K562 (cell line): ENCODE measurements at regions not wholly inside any gene's neighbourhood (a gene's known extent, or its start where the extent isn't known, plus 50 kb on each side); places are given as distances from the start of the nearest gene placed in this dataset.

ENCODE experiments used
- ATAC-seq: fragments of 200-7000 bp; cut with Tn5 transposase; 3 replicates; pipeline ENCODE4 v1.9.1; 2020; ENCODE audit warnings: moderate library complexity
- BruUV-seq: library from RNA; stranded (reverse); fragments of 400-500 nt; replicated peaks from 2 replicates; lab custom pipeline; 2021; lab: Mats Ljungman, UMichigan
- CTCF ChIA-PET: fragments of 300-600 bp; formaldehyde crosslinking; extraction: SDS; loops from one replicate; lab custom pipeline; 2021; ENCODE audit warnings: low intra/inter-chr PET ratio; lab: Yijun Ruan, JAX
- POLR2A ChIA-PET: fragments of 300-600, 350-650 bp; sonication (Branson Sonifier 250); formaldehyde crosslinking; extraction: SDS; loops from one replicate; lab custom pipeline; 2021; ENCODE audit warnings: antibody characterized with exemption, inconsistent platforms; lab: Yijun Ruan, JAX
- DNase-seq, 4 experiments: peaks; one replicate each; pipeline versions ENCODE4 v3.0.0 to v3.0.0-alpha.2; 2011 to 2018; ENCODE audit warnings: low spot score in 3 of 4, mixed read lengths in 3 of 4; ENCODE audit errors: extremely low read depth in 1 of 4
- FAIRE-seq: peaks from 2 replicates; lab custom pipeline; 2011; peaks lifted over from hg19 to GRCh38; lab: Jason Lieb, UNC
- H2AFZ ChIP-seq: 2 replicates; pipeline ENCODE4 v1.6.0; 2011; ENCODE audit warnings: low read depth, low read length, control low read depth, inconsistent platforms
- H3K27ac ChIP-seq: fragments of 200-600 bp; 3 replicates; pipeline ENCODE4 v1.8.0; 2011; ENCODE audit warnings: low read depth, mild to moderate bottlenecking, control low read depth, inconsistent platforms, low read length, moderate library complexity, mixed read lengths; ENCODE audit errors: extremely low read depth
- H3K27me3 ChIP-seq, 2 experiments: fragments of 300-600 bp in 1 of 2; 2 replicates in 1 of 2; 3 replicates in 1 of 2; pipeline versions ENCODE4 v1.6.0 to v1.8.0; 2011; ENCODE audit warnings: inconsistent platforms in 2 of 2, low read length in 2 of 2, mild to moderate bottlenecking in 1 of 2, mixed read lengths in 1 of 2, moderate library complexity in 1 of 2; ENCODE audit not compliant: control insufficient read depth in 2 of 2, insufficient read depth in 2 of 2
- H3K36me3 ChIP-seq: fragments of 300-600 bp; 3 replicates; pipeline ENCODE4 v1.8.0; 2011; ENCODE audit warnings: mild to moderate bottlenecking, low read length, inconsistent platforms; ENCODE audit not compliant: control insufficient read depth, insufficient read depth
- H3K4me1 ChIP-seq, 2 experiments: fragments of 200-600 bp in 1 of 2; replicated peaks in 1 of 2; 2 replicates in 1 of 2; 3 replicates in 1 of 2; pipeline versions ENCODE4 v1.5.1 to v1.8.0; 2011; ENCODE audit warnings: inconsistent platforms in 2 of 2, low read length in 2 of 2, mild to moderate bottlenecking in 1 of 2, mixed read lengths in 1 of 2, moderate library complexity in 1 of 2; ENCODE audit not compliant: control insufficient read depth in 2 of 2, insufficient read depth in 2 of 2
- H3K4me2 ChIP-seq: 2 replicates; pipeline ENCODE4 v1.6.1; 2011; ENCODE audit warnings: low read length, control low read depth, inconsistent platforms, mixed read lengths; ENCODE audit not compliant: insufficient read depth
- H3K4me3 ChIP-seq: fragments of 200-600 bp; sonication (generic), shearing (Covaris generic); 2 replicates; pipeline ENCODE4 v1.5.1; 2016; ENCODE audit warnings: control low read depth, inconsistent platforms
- H3K79me2 ChIP-seq: fragments of 200-600 bp; 3 replicates; pipeline ENCODE4 v1.8.0; 2011; ENCODE audit warnings: low read length, inconsistent platforms; ENCODE audit not compliant: control insufficient read depth, insufficient read depth
- H3K9ac ChIP-seq, 2 experiments: 2 replicates each; pipeline versions ENCODE4 v1.6.0 to v1.6.1; 2011; ENCODE audit warnings: low read depth in 2 of 2, low read length in 2 of 2, control low read depth in 1 of 2, inconsistent platforms in 1 of 2, mild to moderate bottlenecking in 1 of 2, mixed read lengths in 1 of 2; ENCODE audit not compliant: insufficient read depth in 1 of 2
- H3K9me1 ChIP-seq: one replicate; pipeline ENCODE4 v1.6.0; 2011; ENCODE audit warnings: inconsistent platforms, mild to moderate bottlenecking, low read length, moderate library complexity; ENCODE audit not compliant: control insufficient read depth, insufficient read depth
- H3K9me3 ChIP-seq: replicated peaks from 2 replicates; pipeline ENCODE4 v1.5.1; 2011; ENCODE audit warnings: low read depth, low read length, inconsistent platforms; ENCODE audit not compliant: control insufficient read depth, insufficient read depth
- H4K20me1 ChIP-seq: replicated peaks from 2 replicates; pipeline ENCODE4 v1.6.1; 2011; ENCODE audit warnings: low read length, inconsistent platforms, mixed read lengths; ENCODE audit not compliant: control insufficient read depth, insufficient read depth
- HMGN3 ChIP-seq: IDR thresholded peaks from 2 replicates; pipeline ENCODE4 v1.6.1; 2011; ENCODE audit warnings: borderline replicate concordance, low read depth, mild to moderate bottlenecking, mixed read lengths, low read length; ENCODE audit not compliant: insufficient read length; ENCODE audit errors: extremely low read depth
- MTA2 ChIP-seq: fragments of 450-650 bp; IDR thresholded peaks from 2 replicates; pipeline ENCODE4 v1.6.1; 2016; ENCODE audit warnings: low read depth
- MXI1 ChIP-seq: IDR thresholded peaks from 2 replicates; pipeline ENCODE4 v1.6.1; 2011; ENCODE audit warnings: low read depth, mild to moderate bottlenecking, improper control_type of control experiment, low read length
- NCOA2 ChIP-seq, 2 experiments: fragments of 450-650 bp; IDR thresholded peaks; 2 replicates each; pipeline ENCODE4 v1.6.1; 2018; ENCODE audit warnings: mild to moderate bottlenecking in 2 of 2, moderate library complexity in 1 of 2; ENCODE audit not compliant: partially characterized antibody in 2 of 2
- NFE2L1 ChIP-seq: fragments of 450-650 bp; IDR thresholded peaks from 2 replicates; pipeline ENCODE4 v1.6.1; 2016; ENCODE audit warnings: missing genetic modification characterization, low read depth, mild to moderate bottlenecking, missing compliant biosample characterization, moderate library complexity, borderline replicate concordance
- NFXL1 ChIP-seq: fragments of 450-650 bp; formaldehyde crosslinking; IDR thresholded peaks from 2 replicates; pipeline ENCODE4 v1.4.0; 2021; ENCODE audit warnings: mild to moderate bottlenecking
- PHB2 ChIP-seq: fragments of 450-650 bp; IDR thresholded peaks from 2 replicates; pipeline ENCODE4 v1.6.1; 2017; ENCODE audit warnings: low read depth
- RBM15 ChIP-seq: fragments of 200-400 bp; formaldehyde crosslinking; IDR thresholded peaks from 2 replicates; pipeline ENCODE4 v1.6.1; 2018; ENCODE audit warnings: mild to moderate bottlenecking, low read length, moderate library complexity; ENCODE audit not compliant: insufficient read depth
- RUNX1 ChIP-seq: sonication (generic); IDR thresholded peaks from 2 replicates; pipeline ENCODE4 v1.6.1; 2016; ENCODE audit warnings: antibody characterized with exemption, low read depth
- SAFB2 ChIP-seq: fragments of 200-400 bp; formaldehyde crosslinking; IDR thresholded peaks from 2 replicates; pipeline ENCODE4 v1.6.1; 2018; ENCODE audit warnings: borderline replicate concordance, low read length, low read depth, moderate library complexity; ENCODE audit not compliant: severe bottlenecking
- SNIP1 ChIP-seq: fragments of 450-650 bp; IDR thresholded peaks from 2 replicates; pipeline ENCODE4 v1.7.1; 2017; ENCODE audit warnings: low read depth, mild to moderate bottlenecking
- STAT5A ChIP-seq: IDR thresholded peaks from 2 replicates; pipeline ENCODE4 v1.6.1; 2012; ENCODE audit warnings: low read length, inconsistent platforms, borderline replicate concordance
- ZHX1 ChIP-seq: fragments of 150-350 bp; conservative IDR thresholded peaks from 2 replicates; pipeline ENCODE4 v1.6.1; 2014; ENCODE audit warnings: low read length
- WGBS: fragments of 100-300 bp; shearing (Covaris generic); methylation state at CpG from one replicate; pipeline ENCODE4 v1.1.6; 2016; ENCODE audit warnings: low coverage, mixed read lengths; ENCODE audit not compliant: insufficient coverage; ENCODE audit errors: missing lambda C conversion rate; 5-methylcytosine and 5-hydroxymethylcytosine counted together
- in situ Hi-C: fragments of 300-500 bp; cut with MboI; formaldehyde crosslinking; loops from 4 replicates; pipeline ENCODE4 v1.15.0; 2018; ENCODE audit warnings: inconsistent platforms, mixed read lengths
- intact Hi-C: fragments of 100-400 bp; cut with micrococcal nuclease; formaldehyde crosslinking; loops from 2 replicates; pipeline ENCODE4 v1.14.2; 2022
- TF ChIP-seq, protein P1 (sequence below), 3 experiments: IDR thresholded peaks in 2 of 3; conservative IDR thresholded peaks in 1 of 3; 2 replicates each; pipeline ENCODE4 v1.5.1; 2011 to 2012; ENCODE audit warnings: low read length in 3 of 3, mild to moderate bottlenecking in 3 of 3, control low read depth in 2 of 3, improper control_type of control experiment in 1 of 3, inconsistent platforms in 1 of 3, low read depth in 1 of 3, mixed read lengths in 1 of 3, moderate library complexity in 1 of 3; ENCODE audit not compliant: insufficient read depth in 2 of 3

DNA sequence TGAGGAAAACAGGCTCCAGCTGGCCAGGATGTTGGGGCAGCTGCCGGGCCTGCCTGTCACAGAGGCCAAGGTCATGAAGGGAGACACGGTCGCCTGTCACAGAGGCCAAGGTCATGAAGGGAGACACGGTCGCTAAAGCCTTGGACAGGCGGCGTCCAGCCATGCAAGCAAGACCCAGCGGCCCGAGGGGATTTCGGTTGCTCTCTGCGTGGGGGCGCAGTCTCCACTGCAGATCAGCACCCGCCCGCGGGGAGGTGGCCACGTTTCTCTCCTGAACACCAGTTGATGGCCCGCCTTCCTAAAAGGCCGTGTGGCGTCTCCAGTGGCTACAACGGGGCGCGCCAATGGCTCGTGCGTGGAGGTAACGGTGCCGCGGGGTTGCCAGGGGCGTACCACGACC, 67.0 kb upstream of the PCGF5 start:
- CTCF ChIA-PET = no interaction called here
- no peak for DNase-seq
- peaks cover 0 to 6% of the 10 kb centered on the region in 2 experiments; a peak in 2 of 5 replicates for H3K4me1 ChIP-seq
- no peaks in the 10 kb centered on the region for H3K9me1 ChIP-seq
- intact Hi-C loops = no loop called here
- no peak for ATAC-seq
- in situ Hi-C loops = no loop called here
- no peak overlapping the region for H2AFZ ChIP-seq
- no TSS peak for BruUV-seq
- TF ChIP-seq MXI1 (no peak), NFE2L1 (no peak), SNIP1 (no peak), HMGN3 (no peak), MTA2 (no peak)
- POLR2A ChIA-PET = no interaction called here
- FAIRE-seq = no peak
- no peaks in the 10 kb centered on the region for H3K79me2 ChIP-seq
- no peak overlapping the region for H3K4me3 ChIP-seq
- WGBS = 57% methylated on average over 15 of the region's 29 CpGs
- no peaks in the 10 kb centered on the region for H4K20me1 ChIP-seq
- H3K36me3 ChIP-seq = no peaks in the 10 kb centered on the region
- H3K27ac ChIP-seq = no peak overlapping the region
- H3K27me3 ChIP-seq = no peaks in the 10 kb centered on the region; a peak in 2 of 5 replicates
- no peak overlapping the region for H3K9ac ChIP-seq
- H3K4me2 ChIP-seq = no peak overlapping the region
- no peaks in the 10 kb centered on the region for H3K9me3 ChIP-seq

GRCh38 chr10:91154842-91155241, 65.6 kb upstream of the PCGF5 start:
- no peaks in the 10 kb centered on the region for H4K20me1 ChIP-seq
- POLR2A ChIA-PET = no interaction called here
- H3K9me1 ChIP-seq = no peaks in the 10 kb centered on the region
- H3K4me1 ChIP-seq = peaks cover 3 to 6% of the 10 kb centered on the region in 2 experiments; a peak in 4 of 5 replicates
- H2AFZ ChIP-seq = no peak overlapping the region
- ATAC-seq (no peak), FAIRE-seq (no peak), DNase-seq (no peak)
- intact Hi-C loops (no loop called here), in situ Hi-C loops (no loop called here)
- no peak overlapping the region for H3K4me2 ChIP-seq
- H3K9me3 ChIP-seq = no peaks in the 10 kb centered on the region
- WGBS = 0% methylated on average over 2 of the region's 2 CpGs
- no peaks in the 10 kb centered on the region for H3K79me2 ChIP-seq
- no peak overlapping the region for H3K4me3 ChIP-seq
- H3K27ac ChIP-seq = no peak overlapping the region
- H3K27me3 ChIP-seq = no peaks in the 10 kb centered on the region; a peak in 2 of 5 replicates
- BruUV-seq = no TSS peak
- CTCF ChIA-PET = no interaction called here
- no peaks in the 10 kb centered on the region for H3K36me3 ChIP-seq
- H3K9ac ChIP-seq = no peak overlapping the region
- TF ChIP-seq STAT5A (no peak), NFXL1 (no peak), RUNX1 (no peak), RBM15 (no peak), PHB2 (no peak), ZHX1 (no peak), SAFB2 (no peak), NCOA2 (IDR thresholded peaks at IDR 0.05; ENCODE audit: partially characterized antibody in 2 of 2) (no peak)
- TF ChIP-seq, protein P1, sequence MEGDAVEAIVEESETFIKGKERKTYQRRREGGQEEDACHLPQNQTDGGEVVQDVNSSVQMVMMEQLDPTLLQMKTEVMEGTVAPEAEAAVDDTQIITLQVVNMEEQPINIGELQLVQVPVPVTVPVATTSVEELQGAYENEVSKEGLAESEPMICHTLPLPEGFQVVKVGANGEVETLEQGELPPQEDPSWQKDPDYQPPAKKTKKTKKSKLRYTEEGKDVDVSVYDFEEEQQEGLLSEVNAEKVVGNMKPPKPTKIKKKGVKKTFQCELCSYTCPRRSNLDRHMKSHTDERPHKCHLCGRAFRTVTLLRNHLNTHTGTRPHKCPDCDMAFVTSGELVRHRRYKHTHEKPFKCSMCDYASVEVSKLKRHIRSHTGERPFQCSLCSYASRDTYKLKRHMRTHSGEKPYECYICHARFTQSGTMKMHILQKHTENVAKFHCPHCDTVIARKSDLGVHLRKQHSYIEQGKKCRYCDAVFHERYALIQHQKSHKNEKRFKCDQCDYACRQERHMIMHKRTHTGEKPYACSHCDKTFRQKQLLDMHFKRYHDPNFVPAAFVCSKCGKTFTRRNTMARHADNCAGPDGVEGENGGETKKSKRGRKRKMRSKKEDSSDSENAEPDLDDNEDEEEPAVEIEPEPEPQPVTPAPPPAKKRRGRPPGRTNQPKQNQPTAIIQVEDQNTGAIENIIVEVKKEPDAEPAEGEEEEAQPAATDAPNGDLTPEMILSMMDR (IDR thresholded peaks at IDR 0.05 in 2 of 3, conservative IDR thresholded peaks at IDR 0.05 in 1 of 3; ENCODE audit: insufficient read depth in 2 of 3, low read depth in 1 of 3, low read length in 3 of 3) = no peak
